Esophagus squamous epithelium (tissue), 5 donors: ENCODE measurements at regions not wholly inside any gene's neighbourhood (a gene's known extent, or its start where the extent isn't known, plus 50 kb on each side); places are given as distances from the start of the nearest gene placed in this dataset.

ENCODE experiments used
- DNase-seq: peaks from one replicate; lab custom pipeline; 2025; lab: John Stamatoyannopoulos, UW
- H3K27ac ChIP-seq, 4 donors: fragments of 200-600 bp; sonication (generic); one replicate each; pipeline ENCODE4 v1.5.1; 2016 to 2019; ENCODE audit warnings: mild to moderate bottlenecking in 1 of 4
- H3K27me3 ChIP-seq, 4 donors: fragments of 200-600 bp; sonication (generic); 1 replicate in 3 of 4; 2 replicates in 1 of 4; pipeline versions ENCODE4 v1.5.1 to v1.6.0; 2017 to 2021; ENCODE audit warnings: antibody characterized with exemption in 1 of 4
- H3K36me3 ChIP-seq, 3 donors: fragments of 200-600 bp; sonication (generic); one replicate each; pipeline ENCODE4 v1.5.1; 2016 to 2019
- H3K4me1 ChIP-seq, 3 donors: fragments of 200-600 bp; sonication (generic); one replicate each; pipeline ENCODE4 v1.5.1; 2017 to 2019
- H3K4me3 ChIP-seq, 4 donors: fragments of 200-600 bp; sonication (generic); 1 replicate in 3 of 4; 2 replicates in 1 of 4; pipeline ENCODE4 v1.5.1; 2016 to 2019; ENCODE audit warnings: mild to moderate bottlenecking in 2 of 4, moderate library complexity in 1 of 4
- H3K9me3 ChIP-seq, 3 donors: fragments of 200-600 bp; sonication (generic); one replicate each; pipeline ENCODE4 v1.5.1; 2016 to 2019
- POLR2A ChIP-seq, 4 donors: fragments of 450-650 bp; IDR thresholded peaks; one replicate each; pipeline ENCODE4 v1.6.1; 2017; ENCODE audit warnings: antibody characterized with exemption in 4 of 4, mild to moderate bottlenecking in 4 of 4, moderate library complexity in 3 of 4
- WGBS, 2 donors: methylation state at CpG; one replicate each; pipeline ENCODE4 v1.1.5; 2018; 5-methylcytosine and 5-hydroxymethylcytosine counted together
- intact Hi-C: fragments of 100-400 bp; cut with DNase I; formaldehyde crosslinking; loops from one replicate; pipeline ENCODE4 v1.15.0; 2022
- TF ChIP-seq, protein P1 (sequence below), 6 experiments: fragments of 450-650 bp in 4 of 6; fragments of 200-600 bp in 2 of 6; sonication (generic) in 2 of 6; IDR thresholded peaks; one replicate each; pipeline ENCODE4 v1.5.1; 2016 to 2019; ENCODE audit warnings: antibody characterized with exemption in 6 of 6, mild to moderate bottlenecking in 4 of 6, moderate library complexity in 4 of 6
- donor health status: DM: yes; HTN: yes; CAD: no.

DNA sequence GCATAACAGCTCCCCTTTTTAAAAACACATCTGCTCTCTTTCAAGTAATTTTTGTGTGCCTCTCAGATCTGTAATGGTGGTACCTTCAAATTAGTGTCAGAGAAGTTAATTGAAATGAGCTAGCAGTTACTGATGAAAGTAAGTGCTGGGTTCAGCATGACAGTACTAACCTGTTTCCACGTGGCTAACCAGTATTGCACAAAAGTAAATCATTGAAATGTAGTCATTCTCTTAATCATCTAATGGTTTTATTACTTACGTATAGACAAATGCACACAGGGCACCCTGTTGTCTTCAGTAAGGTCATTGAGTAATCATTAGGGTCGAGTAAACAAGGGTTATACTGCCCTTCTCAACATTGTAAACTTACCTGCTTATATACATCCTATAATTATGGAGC, 157.8 kb upstream of the PRR16 start:
- Histone ChIP-seq H3K36me3 (no peaks in the 10 kb centered on the region), H3K4me3 (no peak overlapping the region), H3K27me3 (no peaks in the 10 kb centered on the region), H3K27ac (no peak overlapping the region), H3K4me1 (no peaks in the 10 kb centered on the region), H3K9me3 (no peaks in the 10 kb centered on the region)
- no peak for DNase-seq
- 28 to 51% methylated on average over 3 of the region's 3 CpGs for WGBS, 2 donors
- TF ChIP-seq, protein P1, sequence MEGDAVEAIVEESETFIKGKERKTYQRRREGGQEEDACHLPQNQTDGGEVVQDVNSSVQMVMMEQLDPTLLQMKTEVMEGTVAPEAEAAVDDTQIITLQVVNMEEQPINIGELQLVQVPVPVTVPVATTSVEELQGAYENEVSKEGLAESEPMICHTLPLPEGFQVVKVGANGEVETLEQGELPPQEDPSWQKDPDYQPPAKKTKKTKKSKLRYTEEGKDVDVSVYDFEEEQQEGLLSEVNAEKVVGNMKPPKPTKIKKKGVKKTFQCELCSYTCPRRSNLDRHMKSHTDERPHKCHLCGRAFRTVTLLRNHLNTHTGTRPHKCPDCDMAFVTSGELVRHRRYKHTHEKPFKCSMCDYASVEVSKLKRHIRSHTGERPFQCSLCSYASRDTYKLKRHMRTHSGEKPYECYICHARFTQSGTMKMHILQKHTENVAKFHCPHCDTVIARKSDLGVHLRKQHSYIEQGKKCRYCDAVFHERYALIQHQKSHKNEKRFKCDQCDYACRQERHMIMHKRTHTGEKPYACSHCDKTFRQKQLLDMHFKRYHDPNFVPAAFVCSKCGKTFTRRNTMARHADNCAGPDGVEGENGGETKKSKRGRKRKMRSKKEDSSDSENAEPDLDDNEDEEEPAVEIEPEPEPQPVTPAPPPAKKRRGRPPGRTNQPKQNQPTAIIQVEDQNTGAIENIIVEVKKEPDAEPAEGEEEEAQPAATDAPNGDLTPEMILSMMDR (IDR thresholded peaks at IDR 0.05): no peak
- intact Hi-C loops: no loop called here

DNA sequence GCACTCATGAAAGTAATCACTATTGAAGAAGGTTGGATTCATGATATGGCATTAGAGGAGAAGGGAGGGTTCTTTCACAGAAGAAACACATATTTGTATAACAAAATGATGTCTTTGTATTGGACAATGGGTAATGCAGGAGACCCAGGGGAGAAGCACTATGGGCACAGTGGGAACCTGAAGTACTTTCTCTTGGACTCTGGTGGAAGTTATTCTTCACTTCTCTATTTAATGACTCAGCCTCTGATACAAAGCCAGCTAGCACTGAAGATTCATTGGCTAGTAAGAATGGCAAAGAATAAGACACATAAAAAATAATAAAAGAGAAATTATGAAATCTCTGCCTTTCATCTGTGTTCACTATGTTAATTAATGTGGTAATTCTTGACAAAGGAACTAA, 149.9 kb upstream of the PRR16 start:
- H3K27ac ChIP-seq: no peak overlapping the region
- no peak overlapping the region for H3K4me3 ChIP-seq
- DNase-seq: no peak
- no peaks in the 10 kb centered on the region for H3K4me1 ChIP-seq
- intact Hi-C loops: no loop called here
- TF ChIP-seq, protein P1 (IDR thresholded peaks at IDR 0.05): no peak
- TF ChIP-seq POLR2A (IDR thresholded peaks at IDR 0.05): no peak
- H3K9me3 ChIP-seq: no peaks in the 10 kb centered on the region
- no peaks in the 10 kb centered on the region for H3K27me3 ChIP-seq
- no peaks in the 10 kb centered on the region for H3K36me3 ChIP-seq

DNA sequence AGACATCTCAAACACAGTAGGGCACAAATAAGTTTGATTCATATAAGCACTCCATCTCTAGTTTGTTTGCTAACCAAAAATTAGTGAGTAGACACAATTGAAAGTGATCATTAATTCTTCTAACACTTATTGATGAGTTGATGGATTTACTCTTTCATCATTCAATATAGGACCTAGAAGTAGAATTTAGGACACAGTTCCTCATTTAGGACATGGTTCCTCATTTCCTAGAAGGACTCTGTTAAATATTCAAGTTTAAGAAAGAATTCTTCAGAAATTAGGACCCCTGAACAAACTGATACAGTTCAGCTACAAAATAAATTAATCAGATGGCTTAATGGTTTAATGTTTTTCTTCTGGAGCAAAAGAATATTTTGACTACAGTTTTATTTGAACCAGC, 143.5 kb upstream of the PRR16 start:
- no peak for DNase-seq
- H3K4me1 ChIP-seq: no peaks in the 10 kb centered on the region
- TF ChIP-seq POLR2A (IDR thresholded peaks at IDR 0.05): no peak
- TF ChIP-seq, protein P1 (IDR thresholded peaks at IDR 0.05): no peak
- no peaks in the 10 kb centered on the region for H3K36me3 ChIP-seq
- H3K27me3 ChIP-seq: no peaks in the 10 kb centered on the region
- intact Hi-C loops: no loop called here
- H3K9me3 ChIP-seq: no peaks in the 10 kb centered on the region
- no peak overlapping the region for H3K27ac ChIP-seq
- no peak overlapping the region for H3K4me3 ChIP-seq

DNA sequence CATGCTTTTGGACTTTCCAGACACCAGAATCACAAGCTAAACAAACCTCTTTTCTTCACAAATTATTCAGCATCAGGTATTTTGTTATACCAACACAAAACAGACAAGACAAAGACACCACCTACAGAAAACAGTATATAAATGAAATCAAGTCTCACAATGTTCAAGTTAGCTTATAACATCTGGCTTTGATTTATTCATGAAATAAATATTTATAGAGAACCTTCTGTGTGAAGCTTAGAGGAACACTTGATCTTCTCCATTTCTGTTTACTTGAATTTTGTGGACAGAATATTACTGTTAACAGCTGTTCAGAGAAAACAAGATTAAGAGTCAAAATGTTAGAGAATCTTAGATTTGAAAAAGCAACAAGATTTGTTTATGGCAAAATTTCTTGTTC, 137.4 kb upstream of the PRR16 start:
- TF ChIP-seq POLR2A (IDR thresholded peaks at IDR 0.05): no peak
- TF ChIP-seq, protein P1 (IDR thresholded peaks at IDR 0.05): no peak

DNA sequence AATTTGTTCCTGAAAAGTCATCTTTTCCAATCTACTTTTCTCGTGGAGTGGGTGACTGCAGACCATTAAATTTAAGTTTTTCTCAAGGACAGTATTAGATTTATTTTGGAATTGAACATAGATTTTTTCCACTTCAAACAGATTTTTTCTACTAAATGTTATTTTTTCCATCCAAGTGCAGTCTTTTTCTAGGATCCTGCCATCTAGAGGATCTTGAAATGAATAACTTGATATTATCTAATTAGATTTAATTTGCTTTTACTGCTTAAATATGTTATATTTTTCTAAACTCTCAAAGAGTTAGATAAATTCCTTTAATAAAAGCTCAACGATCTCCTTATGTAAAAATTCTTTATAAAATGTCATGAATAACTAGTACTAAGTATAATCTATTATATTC, 136.9 kb upstream of the PRR16 start:
- H3K4me3 ChIP-seq: no peak overlapping the region

More for the DNA sequence above, 137.4 kb upstream of the PRR16 start:
- DNase-seq: no peak
- Histone ChIP-seq H3K4me1 (no peaks in the 10 kb centered on the region), H3K27me3 (no peaks in the 10 kb centered on the region), H3K9me3 (no peaks in the 10 kb centered on the region), H3K36me3 (no peaks in the 10 kb centered on the region), H3K4me3 (no peak overlapping the region), H3K27ac (peak overlapping the region in 1 of 4 donors; percentile 11)
- intact Hi-C loops: no loop called here

More for the DNA sequence above, 136.9 kb upstream of the PRR16 start:
- 31 to 33% methylated on average over 2 of the region's 2 CpGs for WGBS, 2 donors
- Histone ChIP-seq H3K36me3 (no peaks in the 10 kb centered on the region), H3K27ac (peak overlapping the region in 1 of 4 donors; percentile 11), H3K9me3 (no peaks in the 10 kb centered on the region), H3K4me1 (no peaks in the 10 kb centered on the region), H3K27me3 (no peaks in the 10 kb centered on the region)
- no peak for TF ChIP-seq POLR2A (IDR thresholded peaks at IDR 0.05)
- TF ChIP-seq, protein P1 (IDR thresholded peaks at IDR 0.05): no peak
- no peak for DNase-seq
- intact Hi-C loops: no loop called here
